Cardiac septum (tissue), 1 donor: ENCODE measurements at regions not wholly inside any gene's neighbourhood (a gene's known extent, or its start where the extent isn't known, plus 50 kb on each side); places are given as distances from the start of the nearest gene placed in this dataset.

ENCODE experiments used
- DNase-seq: peaks from one replicate; pipeline ENCODE4 v3.0.0-alpha.2; 2020; ENCODE audit warnings: low spot score
- intact Hi-C: fragments of 100-400 bp; cut with DNase I; formaldehyde crosslinking; loops from one replicate; pipeline ENCODE4 v1.14.0; 2022
- donor health status: DM: no; HTN: no; CAD: no.

GRCh38 chr10:3016016-3016415 lies 51.3 kb upstream of the PFKP start:
- intact Hi-C loops = no loop called here
- DNase-seq = no peak

- intact Hi-C loops = no loop called here
- no peak for DNase-seq
Observed at GRCh38 chr10:3014968-3015367, 52.4 kb upstream of the PFKP start.

GRCh38 chr10:3012223-3012622 lies 55.1 kb upstream of the PFKP start:
- intact Hi-C loops = no loop called here
- DNase-seq = no peak

GRCh38 chr10:3010816-3011460 lies 56.4 kb upstream of the PFKP start:
- intact Hi-C loops = no loop called here
- no peak for DNase-seq

GRCh38 chr10:3010334-3010733 lies 57.0 kb upstream of the PFKP start:
- DNase-seq = no peak
- intact Hi-C loops = no loop called here

GRCh38 chr10:3009341-3009740 lies 58.0 kb upstream of the PFKP start:
- DNase-seq = no peak

GRCh38 chr10:3008518-3009195 lies 58.7 kb upstream of the PFKP start:
- intact Hi-C loops = no loop called here

More at GRCh38 chr10:3009341-3009740, 58.0 kb upstream of the PFKP start:
- intact Hi-C loops = no loop called here

GRCh38 chr10:3006607-3007006 lies 60.7 kb upstream of the PFKP start:
- intact Hi-C loops = no loop called here

More at GRCh38 chr10:3008518-3009195, 58.7 kb upstream of the PFKP start:
- DNase-seq = no peak

GRCh38 chr10:3006093-3006492 lies 61.3 kb upstream of the PFKP start:
- no peak for DNase-seq
- intact Hi-C loops = no loop called here

More at GRCh38 chr10:3006607-3007006, 60.7 kb upstream of the PFKP start:
- DNase-seq = no peak

GRCh38 chr10:3002304-3002703 lies 65.0 kb upstream of the PFKP start:
- no peak for DNase-seq
- intact Hi-C loops = no loop called here

- DNase-seq = no peak
- intact Hi-C loops = no loop called here
Observed at GRCh38 chr10:3000048-3000447, 67.3 kb upstream of the PFKP start.

GRCh38 chr10:2994221-2994961 lies 73.0 kb upstream of the PFKP start:
- intact Hi-C loops = no loop called here
- DNase-seq = no peak

- intact Hi-C loops = no loop called here
- DNase-seq = no peak
Observed at GRCh38 chr10:2993636-2994035, 73.7 kb upstream of the PFKP start.

GRCh38 chr10:2992401-2993198 lies 74.7 kb upstream of the PFKP start:
- no peak for DNase-seq
- intact Hi-C loops = no loop called here

- DNase-seq = no peak
- intact Hi-C loops = no loop called here
Observed at GRCh38 chr10:2990764-2991163, 76.6 kb upstream of the PFKP start.

- no peak for DNase-seq
- intact Hi-C loops = no loop called here
Observed at GRCh38 chr10:2989292-2989947, 77.9 kb upstream of the PFKP start.

GRCh38 chr10:2987185-2987768 lies 80.1 kb upstream of the PFKP start:
- intact Hi-C loops = no loop called here

GRCh38 chr10:2986391-2986801 lies 81.0 kb upstream of the PFKP start:
- intact Hi-C loops = no loop called here
- DNase-seq = no peak

More at GRCh38 chr10:2987185-2987768, 80.1 kb upstream of the PFKP start:
- DNase-seq = no peak

- intact Hi-C loops = no loop called here
Observed at GRCh38 chr10:2985729-2986232, 81.6 kb upstream of the PFKP start.

More at GRCh38 chr10:2985729-2986232, 81.6 kb upstream of the PFKP start:
- no peak for DNase-seq
